Stimulated activated CD4-positive, alpha-beta T cell treated with anti-CD3 and anti-CD28 coated beads, Interleukin-1b, Interleukin-23, amount 100 ng/mL, for 4 hours (primary cell): ENCODE measurements at regions not wholly inside any gene's neighbourhood (a gene's known extent, or its start where the extent isn't known, plus 50 kb on each side); places are given as distances from the start of the nearest gene placed in this dataset.
"Not testable (repeated sequence)": the region's sequence is repeated elsewhere in the genome, so short reads cannot be mapped to it uniquely, and the experiment has no call there.

Experiments used
- DNase-seq, 2 donors: peaks; one replicate each; pipeline ENCODE4 v3.0.0-alpha.2; 2020; ENCODE audit warnings: low read depth in 2 of 2

- DNase-seq: no peak
Measured at GRCh38 chr10:90180886-90181691, 479.7 kb downstream of the KIF20B start.

- DNase-seq: no peak
Measured at GRCh38 chr10:90192825-90193224, 491.4 kb downstream of the KIF20B start.

- DNase-seq: no peak
Measured at GRCh38 chr10:90193240-90193985, 492.0 kb downstream of the KIF20B start.

GRCh38 chr10:90195288-90195840, 494.0 kb downstream of the KIF20B start:
- no peak for DNase-seq

- no peak for DNase-seq
Measured at GRCh38 chr10:90197766-90198165, 496.4 kb downstream of the KIF20B start.

GRCh38 chr10:90199093-90199492, 497.7 kb downstream of the KIF20B start:
- no peak for DNase-seq

GRCh38 chr10:90199513-90199912, 498.1 kb downstream of the KIF20B start:
- no peak for DNase-seq

- DNase-seq: no peak
Measured at GRCh38 chr10:90204131-90204955, 503.0 kb downstream of the KIF20B start.

- DNase-seq: no peak
Measured at GRCh38 chr10:90204956-90205314, 503.5 kb downstream of the KIF20B start.

- no peak for DNase-seq
Measured at GRCh38 chr10:90205340-90205739, 503.9 kb downstream of the KIF20B start.

GRCh38 chr10:90213346-90213745, 512.0 kb downstream of the KIF20B start:
- DNase-seq: no peak

GRCh38 chr10:90218846-90219245, 517.5 kb downstream of the KIF20B start:
- no peak for DNase-seq

GRCh38 chr10:90222372-90222771, 521.0 kb downstream of the KIF20B start:
- DNase-seq: no peak

- DNase-seq: no peak
Measured at GRCh38 chr10:90222939-90223338, 521.5 kb downstream of the KIF20B start.

- no peak for DNase-seq
Measured at GRCh38 chr10:90224791-90225566, 523.6 kb downstream of the KIF20B start.

GRCh38 chr10:90226517-90226916, 525.1 kb downstream of the KIF20B start:
- DNase-seq: no peak

- DNase-seq: no peak
Measured at GRCh38 chr10:90227217-90227656, 525.8 kb downstream of the KIF20B start.

- no peak for DNase-seq
Measured at GRCh38 chr10:90227786-90228185, 526.4 kb downstream of the KIF20B start.

- no peak for DNase-seq
Measured at GRCh38 chr10:90229486-90229885, 528.1 kb downstream of the KIF20B start.

GRCh38 chr10:90233805-90234204, 532.4 kb downstream of the KIF20B start:
- DNase-seq: not testable (repeated sequence)

- DNase-seq: no peak
Measured at GRCh38 chr10:90245623-90246022, 544.2 kb downstream of the KIF20B start.
